Sigmoid colon (tissue), 6 donors: ENCODE measurements at regions not wholly inside any gene's neighbourhood (a gene's known extent, or its start where the extent isn't known, plus 50 kb on each side); places are given as distances from the start of the nearest gene placed in this dataset.

Experiments
- DNase-seq: peaks from one replicate; pipeline ENCODE4 v3.0.0-alpha.2; 2019
- H3K27ac ChIP-seq, 4 donors: fragments of 200-600 bp; sonication (generic); one replicate each; pipeline ENCODE4 v1.5.1; 2016 to 2019; ENCODE audit warnings: mild to moderate bottlenecking in 1 of 4
- H3K27me3 ChIP-seq, 3 donors: fragments of 200-600 bp; sonication (generic); one replicate each; pipeline ENCODE4 v1.5.1; 2019; ENCODE audit warnings: mild to moderate bottlenecking in 1 of 3
- H3K36me3 ChIP-seq, 4 donors: fragments of 200-600 bp; sonication (generic); one replicate each; pipeline ENCODE4 v1.5.1; 2016 to 2019
- H3K4me1 ChIP-seq, 4 donors: fragments of 200-600 bp; sonication (generic); one replicate each; pipeline ENCODE4 v1.5.1; 2017 to 2019
- H3K4me3 ChIP-seq, 4 donors: fragments of 200-600 bp; sonication (generic); one replicate each; pipeline ENCODE4 v1.5.1; 2017 to 2019; ENCODE audit warnings: mild to moderate bottlenecking in 2 of 4, moderate library complexity in 1 of 4
- H3K9me3 ChIP-seq, 4 donors: fragments of 200-600 bp in 3 of 4; sonication (generic) in 3 of 4; one replicate each; pipeline versions ENCODE4 v1.5.1 to v1.6.1; 2013 to 2019
- CTCF ChIP-seq, 4 experiments: fragments of 450-650 bp in 3 of 4; fragments of 200-600 bp in 1 of 4; IDR thresholded peaks; one replicate each; pipeline ENCODE4 v1.5.1; 2016 to 2019; ENCODE audit warnings: antibody characterized with exemption in 4 of 4, mild to moderate bottlenecking in 3 of 4, moderate library complexity in 2 of 4
- EP300 ChIP-seq, 4 donors: sonication (generic); formaldehyde crosslinking; IDR thresholded peaks; one replicate each; pipeline ENCODE4 v1.6.1; 2017; ENCODE audit warnings: antibody characterized with exemption in 4 of 4
- POLR2A ChIP-seq, 2 donors: fragments of 450-650 bp; IDR thresholded peaks; one replicate each; pipeline ENCODE4 v1.6.1; 2016; ENCODE audit warnings: antibody characterized with exemption in 2 of 2, mild to moderate bottlenecking in 2 of 2, moderate library complexity in 2 of 2
- POLR2AphosphoS5 ChIP-seq, 4 donors: sonication (generic); formaldehyde crosslinking; IDR thresholded peaks; one replicate each; pipeline ENCODE4 v1.6.1; 2017; ENCODE audit warnings: antibody characterized with exemption in 4 of 4
- WGBS, 2 donors: extraction: QIAGEN DNeasy Blood & Tissue Kit; methylation state at CpG; one replicate each; pipeline ENCODE4 v1.1.7; 2013; 5-methylcytosine and 5-hydroxymethylcytosine counted together
- intact Hi-C: fragments of 100-400 bp; cut with DNase I; formaldehyde crosslinking; loops from one replicate; pipeline ENCODE4 v1.15.1; 2023
- donor health status: healthy with polysubstance abuse.
- donor health status: healthy.

GRCh38 chr1:192418552-192419285 lies 101.9 kb downstream of the RGS21 start:
- no peaks in the 10 kb centered on the region for H3K27me3 ChIP-seq
- DNase-seq = no peak
- intact Hi-C loops = no loop called here
- TF ChIP-seq POLR2A (IDR thresholded peaks at IDR 0.05) (no peak), EP300 (IDR thresholded peaks at IDR 0.05) (no peak), POLR2AphosphoS5 (IDR thresholded peaks at IDR 0.05) (no peak), CTCF (IDR thresholded peaks at IDR 0.05) (no peak)
- H3K4me1 ChIP-seq = no peaks in the 10 kb centered on the region
- H3K36me3 ChIP-seq = no peaks in the 10 kb centered on the region
- WGBS, 2 donors = 85 to 95% methylated on average over 1 of the region's 1 CpG
- peaks cover 0 to under 1% (median 0%) of the 10 kb centered on the region in 4 donors for H3K9me3 ChIP-seq
- H3K4me3 ChIP-seq = no peak overlapping the region
- H3K27ac ChIP-seq = no peak overlapping the region

GRCh38 chr1:192430644-192431043 lies 113.9 kb downstream of the RGS21 start:
- Histone ChIP-seq H3K27me3 (no peaks in the 10 kb centered on the region), H3K36me3 (no peaks in the 10 kb centered on the region), H3K27ac (no peak overlapping the region), H3K4me3 (no peak overlapping the region), H3K4me1 (no peaks in the 10 kb centered on the region), H3K9me3 (no peaks in the 10 kb centered on the region)
- TF ChIP-seq EP300 (IDR thresholded peaks at IDR 0.05) (no peak), POLR2A (IDR thresholded peaks at IDR 0.05) (no peak), CTCF (IDR thresholded peaks at IDR 0.05) (no peak), POLR2AphosphoS5 (IDR thresholded peaks at IDR 0.05) (no peak)
- WGBS, 2 donors = 63 to 70% methylated on average over 3 of the region's 3 CpGs
- intact Hi-C loops = no loop called here
- DNase-seq = no peak

- no peak for DNase-seq
- no peaks in the 10 kb centered on the region for H3K36me3 ChIP-seq
- no peak overlapping the region for H3K4me3 ChIP-seq
- H3K9me3 ChIP-seq = no peaks in the 10 kb centered on the region
- no peaks in the 10 kb centered on the region for H3K27me3 ChIP-seq
- TF ChIP-seq EP300 (IDR thresholded peaks at IDR 0.05) (no peak), CTCF (IDR thresholded peaks at IDR 0.05) (no peak), POLR2AphosphoS5 (IDR thresholded peaks at IDR 0.05) (no peak), POLR2A (IDR thresholded peaks at IDR 0.05) (no peak)
- no peak overlapping the region for H3K27ac ChIP-seq
- 90 to 93% methylated on average over 4 of the region's 4 CpGs for WGBS, 2 donors
- no peaks in the 10 kb centered on the region for H3K4me1 ChIP-seq
- intact Hi-C loops = no loop called here
Observed at GRCh38 chr1:192435704-192436103, 118.9 kb downstream of the RGS21 start.

GRCh38 chr1:192436441-192437078 lies 119.8 kb downstream of the RGS21 start:
- Histone ChIP-seq H3K4me1 (no peaks in the 10 kb centered on the region), H3K27ac (no peak overlapping the region), H3K27me3 (no peaks in the 10 kb centered on the region), H3K9me3 (no peaks in the 10 kb centered on the region), H3K36me3 (no peaks in the 10 kb centered on the region), H3K4me3 (no peak overlapping the region)
- intact Hi-C loops = no loop called here
- DNase-seq = no peak
- 88 to 89% methylated on average over 8 of the region's 8 CpGs for WGBS, 2 donors
- TF ChIP-seq CTCF (IDR thresholded peaks at IDR 0.05) (no peak), POLR2A (IDR thresholded peaks at IDR 0.05) (no peak), EP300 (IDR thresholded peaks at IDR 0.05) (no peak), POLR2AphosphoS5 (IDR thresholded peaks at IDR 0.05) (no peak)
